HG03095 (cell line): ENCODE measurements at regions not wholly inside any gene's neighbourhood (a gene's known extent, or its start where the extent isn't known, plus 50 kb on each side); places are given as distances from the start of the nearest gene placed in this dataset.

Experiments
- ATAC-seq: cut with Tn5 transposase; IDR thresholded peaks from one replicate; pipeline ENCODE4 v1.9.1; 2021; ENCODE audit warnings: moderate library complexity; ENCODE audit not compliant: unreplicated experiment

- ATAC-seq: no peak
Measured at GRCh38 chr17:69880591-69881112, 194.4 kb upstream of the KCNJ16 start.

GRCh38 chr17:69882281-69882680 is 192.7 kb upstream of the KCNJ16 start:
- no peak for ATAC-seq

- ATAC-seq: no peak
Measured at GRCh38 chr17:69883120-69883519, 191.9 kb upstream of the KCNJ16 start.

GRCh38 chr17:69884356-69884755 is 190.7 kb upstream of the KCNJ16 start:
- no peak for ATAC-seq

- ATAC-seq: no peak
Measured at GRCh38 chr17:69884846-69885245, 190.2 kb upstream of the KCNJ16 start.

GRCh38 chr17:69898601-69899000 is 176.4 kb upstream of the KCNJ16 start:
- no peak for ATAC-seq

GRCh38 chr17:69900101-69900500 is 174.9 kb upstream of the KCNJ16 start:
- ATAC-seq: no peak

- no peak for ATAC-seq
Measured at GRCh38 chr17:69900829-69901228, 174.2 kb upstream of the KCNJ16 start.

GRCh38 chr17:69906306-69906705 is 168.7 kb upstream of the KCNJ16 start:
- no peak for ATAC-seq

- no peak for ATAC-seq
Measured at GRCh38 chr17:69907132-69907847, 167.7 kb upstream of the KCNJ16 start.

GRCh38 chr17:69908626-69909368 is 166.2 kb upstream of the KCNJ16 start:
- ATAC-seq: no peak

GRCh38 chr17:69909389-69909788 is 165.6 kb upstream of the KCNJ16 start:
- ATAC-seq: no peak

- no peak for ATAC-seq
Measured at GRCh38 chr17:69912805-69913204, 162.2 kb upstream of the KCNJ16 start.

- no peak for ATAC-seq
Measured at GRCh38 chr17:69913216-69913615, 161.8 kb upstream of the KCNJ16 start.

- no peak for ATAC-seq
Measured at GRCh38 chr17:69913616-69914015, 161.4 kb upstream of the KCNJ16 start.

- ATAC-seq: no peak
Measured at GRCh38 chr17:69914520-69914919, 160.5 kb upstream of the KCNJ16 start.

- no peak for ATAC-seq
Measured at GRCh38 chr17:69916761-69917160, 158.3 kb upstream of the KCNJ16 start.

- no peak for ATAC-seq
Measured at GRCh38 chr17:69918164-69918563, 156.9 kb upstream of the KCNJ16 start.

GRCh38 chr17:69919789-69920188 is 155.2 kb upstream of the KCNJ16 start:
- ATAC-seq: no peak

- no peak for ATAC-seq
Measured at GRCh38 chr17:69921046-69921445, 154.0 kb upstream of the KCNJ16 start.

- ATAC-seq: no peak
Measured at GRCh38 chr17:69928611-69929010, 146.4 kb upstream of the KCNJ16 start.

GRCh38 chr17:69936996-69937395 is 138.0 kb upstream of the KCNJ16 start:
- no peak for ATAC-seq
